ENCODE measurements at regions not wholly inside any gene's neighbourhood (a gene's known extent, or its start where the extent isn't known, plus 50 kb on each side); places are given as distances from the start of the nearest gene placed in this dataset.

DNA sequence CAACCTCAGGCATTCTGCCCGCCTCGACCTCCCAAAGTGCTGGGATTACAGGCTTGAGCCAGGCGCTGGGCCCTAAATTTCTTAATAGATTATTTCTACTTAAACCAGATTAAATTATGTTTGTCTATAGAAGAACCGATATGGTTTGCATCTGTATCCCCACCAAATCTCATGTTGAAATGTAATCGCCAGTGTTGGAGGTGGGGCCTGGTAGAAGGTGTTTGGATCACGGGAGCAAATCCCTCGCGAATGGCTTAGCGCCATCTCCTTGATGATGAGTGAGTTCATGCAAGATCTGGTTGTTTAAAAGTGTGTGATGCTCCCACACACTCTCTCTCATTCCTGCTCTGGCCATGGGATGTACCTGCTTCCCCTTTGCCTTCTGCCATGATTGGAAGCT lies 109.3 kb upstream of the NANOS1 start:
- Histone ChIP-seq H3K14ac (ENCODE audit: insufficient read length) (no peak overlapping the region), H2BK20ac (ENCODE audit: low read length) (no peak overlapping the region), H3K36me3 (ENCODE audit: control insufficient read depth in 2 of 4, insufficient read depth in 4 of 4, low read length in 3 of 4) (no peaks in the 10 kb centered on the region), H3K27ac (ENCODE audit: low read depth, low read length) (no peak overlapping the region), H3K9me3 (ENCODE audit: insufficient read depth in 2 of 2, low read depth in 1 of 2, low read length in 1 of 2) (no peaks in the 10 kb centered on the region), H2AFZ (ENCODE audit: low read length) (no peak overlapping the region), H2BK12ac (ENCODE audit: low read depth, low read length) (no peak overlapping the region), H2AK5ac (ENCODE audit: low read depth, low read length) (no peak overlapping the region), H3K4ac (replicated peaks; ENCODE audit: insufficient read length, low read depth, low read length) (no peak overlapping the region), H3K4me2 (ENCODE audit: insufficient read depth in 1 of 2, low read depth in 2 of 2, low read length in 2 of 2) (no peak overlapping the region), H4K91ac (replicated peaks; ENCODE audit: insufficient read length, low read length) (no peak overlapping the region), H3K4me1 (replicated peaks in 1 of 4; ENCODE audit: control insufficient read depth in 3 of 4, insufficient read depth in 4 of 4, low read length in 3 of 4) (no peaks in the 10 kb centered on the region), H3K79me2 (ENCODE audit: control insufficient read depth in 1 of 2, insufficient read depth in 2 of 2, low read length in 2 of 2) (no peaks in the 10 kb centered on the region), H4K5ac (ENCODE audit: insufficient read length, low read depth, low read length) (no peak overlapping the region), H2BK15ac (ENCODE audit: low read length) (no peak overlapping the region), H3K27me3 (replicated peaks in 1 of 4; ENCODE audit: control insufficient read depth in 3 of 4, extremely low read depth in 1 of 4, insufficient read depth in 3 of 4, low read length in 3 of 4) (no peaks in the 10 kb centered on the region), H3K23me2 (ENCODE audit: low read depth, low read length) (no peaks in the 10 kb centered on the region), H3K56ac (replicated peaks; ENCODE audit: insufficient read length, low read depth, low read length) (no peak overlapping the region), H4K20me1 (replicated peaks in 1 of 2; ENCODE audit: control insufficient read depth in 1 of 2, insufficient read depth in 2 of 2, low read length in 2 of 2) (no peaks in the 10 kb centered on the region), H3K18ac (ENCODE audit: extremely low read depth, low read length) (no peak overlapping the region), H2BK5ac (ENCODE audit: low read depth, low read length) (no peak overlapping the region), H3K79me1 (ENCODE audit: low read depth, low read length) (no peaks in the 10 kb centered on the region), H3K4me3 (ENCODE audit: extremely low read depth in 1 of 4, insufficient read depth in 2 of 4, low read depth in 3 of 4, low read length in 4 of 4) (no peak overlapping the region), H2BK120ac (replicated peaks; ENCODE audit: low read depth, low read length) (no peak overlapping the region), H3K23ac (ENCODE audit: insufficient read length) (no peak overlapping the region), H4K8ac (ENCODE audit: extremely low read depth, insufficient read depth, low read length) (no peak overlapping the region), H3K9ac (replicated peaks in 1 of 4; ENCODE audit: extremely low read depth in 1 of 4, low read depth in 3 of 4, low read length in 3 of 4) (no peak overlapping the region)
- DNase-seq (ENCODE audit: low read depth in 1 of 2, low spot score in 2 of 2) (peak in 1 of 2 experiments; percentile 24), FAIRE-seq (no peak)
- 90% methylated on average over 9 of the region's 9 CpGs; no CpG with 5 or more reads in 1 of the 2 experiments for WGBS, 2 experiments (ENCODE audit: extremely low coverage in 1 of 2, insufficient coverage in 1 of 2, insufficient read length in 1 of 2, insufficient replicate concordance in 2 of 2, low coverage in 1 of 2, low lambda C conversion rate in 2 of 2, missing lambda C conversion rate in 1 of 2)
- ChIA-PET CTCF (ENCODE audit: partially characterized antibody) (no interaction called here), POLR2A (ENCODE audit: partially characterized antibody) (no interaction called here)
- TF ChIP-seq KDM4A (IDR thresholded peaks at IDR 0.05; ENCODE audit: low read depth, low read length, severe bottlenecking) (no peak), TAF1 (IDR thresholded peaks at IDR 0.05; ENCODE audit: low read depth, low read length) (no peak), GABPA (IDR thresholded peaks at IDR 0.05; ENCODE audit: borderline replicate concordance, insufficient read depth, low read length) (no peak), POU5F1 (IDR thresholded peaks at IDR 0.05; ENCODE audit: low read depth, low read length) (no peak), EP300 (IDR thresholded peaks at IDR 0.05; ENCODE audit: borderline replicate concordance in 1 of 2, low read depth in 2 of 2, low read length in 2 of 2) (no peak), ZNF274 (IDR thresholded peaks at IDR 0.05; ENCODE audit: borderline replicate concordance, extremely low read depth, low read length) (no peak), TAF7 (optimal IDR thresholded peaks at IDR 0.05; ENCODE audit: borderline replicate concordance, low read depth, low read length) (no peak), SAP30 (IDR thresholded peaks at IDR 0.05; ENCODE audit: insufficient read depth, insufficient replicate concordance, low read length) (no peak), KDM1A (IDR thresholded peaks at IDR 0.05; ENCODE audit: borderline replicate concordance, low read length) (no peak), NRF1 (IDR thresholded peaks at IDR 0.05; ENCODE audit: low read depth, low read length) (no peak), POLR2AphosphoS5 (IDR thresholded peaks at IDR 0.05; ENCODE audit: low read depth, low read length) (no peak), BRCA1 (IDR thresholded peaks at IDR 0.05; ENCODE audit: low read depth, low read length) (no peak), CBX8 (IDR thresholded peaks at IDR 0.05; ENCODE audit: borderline replicate concordance, low read depth, low read length) (no peak), SUZ12 (IDR thresholded peaks at IDR 0.05; ENCODE audit: low read length) (no peak)
- TF ChIP-seq, protein P1, sequence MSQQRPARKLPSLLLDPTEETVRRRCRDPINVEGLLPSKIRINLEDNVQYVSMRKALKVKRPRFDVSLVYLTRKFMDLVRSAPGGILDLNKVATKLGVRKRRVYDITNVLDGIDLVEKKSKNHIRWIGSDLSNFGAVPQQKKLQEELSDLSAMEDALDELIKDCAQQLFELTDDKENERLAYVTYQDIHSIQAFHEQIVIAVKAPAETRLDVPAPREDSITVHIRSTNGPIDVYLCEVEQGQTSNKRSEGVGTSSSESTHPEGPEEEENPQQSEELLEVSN (IDR thresholded peaks at IDR 0.05): no peak

All from H1 (cell line).